ENCODE measurements at regions not wholly inside any gene's neighbourhood (a gene's known extent, or its start where the extent isn't known, plus 50 kb on each side); places are given as distances from the start of the nearest gene placed in this dataset.

GRCh38 chr2:215552144-215552580 is 116.3 kb upstream of the FN1 start:
- Histone ChIP-seq H4K8ac (ENCODE audit: extremely low read depth, insufficient read depth, low read length) (no peak overlapping the region), H3K27me3 (replicated peaks in 1 of 4; ENCODE audit: control insufficient read depth in 3 of 4, extremely low read depth in 1 of 4, insufficient read depth in 3 of 4, low read length in 3 of 4) (no peaks in the 10 kb centered on the region), H3K4me2 (ENCODE audit: insufficient read depth in 1 of 2, low read depth in 2 of 2, low read length in 2 of 2) (no peak overlapping the region), H3K18ac (ENCODE audit: extremely low read depth, low read length) (no peak overlapping the region), H3K4me3 (ENCODE audit: extremely low read depth in 1 of 4, insufficient read depth in 2 of 4, low read depth in 3 of 4, low read length in 4 of 4) (no peak overlapping the region), H3K36me3 (ENCODE audit: control insufficient read depth in 2 of 4, insufficient read depth in 4 of 4, low read length in 3 of 4) (no peaks in the 10 kb centered on the region), H3K27ac (ENCODE audit: low read depth, low read length) (no peak overlapping the region), H3K4ac (replicated peaks; ENCODE audit: insufficient read length, low read depth, low read length) (no peak overlapping the region), H3K79me1 (ENCODE audit: low read depth, low read length) (no peaks in the 10 kb centered on the region), H3K79me2 (ENCODE audit: control insufficient read depth in 1 of 2, insufficient read depth in 2 of 2, low read length in 2 of 2) (no peaks in the 10 kb centered on the region), H4K91ac (replicated peaks; ENCODE audit: insufficient read length, low read length) (no peak overlapping the region), H4K5ac (ENCODE audit: insufficient read length, low read depth, low read length) (no peak overlapping the region), H2BK5ac (ENCODE audit: low read depth, low read length) (no peak overlapping the region), H4K20me1 (replicated peaks in 1 of 2; ENCODE audit: control insufficient read depth in 1 of 2, insufficient read depth in 2 of 2, low read length in 2 of 2) (no peaks in the 10 kb centered on the region), H2BK120ac (replicated peaks; ENCODE audit: low read depth, low read length) (no peak overlapping the region), H2BK12ac (ENCODE audit: low read depth, low read length) (no peak overlapping the region), H3K4me1 (replicated peaks in 1 of 4; ENCODE audit: control insufficient read depth in 3 of 4, insufficient read depth in 4 of 4, low read length in 3 of 4) (peaks cover 0 to 3% (median 0%) of the 10 kb centered on the region in 4 experiments; a peak in 1 of 7 replicates), H3K23me2 (ENCODE audit: low read depth, low read length) (no peaks in the 10 kb centered on the region), H3K9ac (replicated peaks in 1 of 4; ENCODE audit: extremely low read depth in 1 of 4, low read depth in 3 of 4, low read length in 3 of 4) (no peak overlapping the region), H2BK20ac (ENCODE audit: low read length) (no peak overlapping the region), H3K23ac (ENCODE audit: insufficient read length) (no peak overlapping the region), H3K56ac (replicated peaks; ENCODE audit: insufficient read length, low read depth, low read length) (no peak overlapping the region), H3K14ac (ENCODE audit: insufficient read length) (no peak overlapping the region), H3K9me3 (ENCODE audit: insufficient read depth in 2 of 2, low read depth in 1 of 2, low read length in 1 of 2) (no peaks in the 10 kb centered on the region), H2BK15ac (ENCODE audit: low read length) (no peak overlapping the region), H2AFZ (ENCODE audit: low read length) (no peak overlapping the region), H2AK5ac (ENCODE audit: low read depth, low read length) (no peak overlapping the region)
- FAIRE-seq (no peak), DNase-seq (ENCODE audit: low read depth in 1 of 2, low spot score in 2 of 2) (no peak)
- TF ChIP-seq HDAC2 (IDR thresholded peaks at IDR 0.05; ENCODE audit: borderline replicate concordance in 1 of 2, low read depth in 2 of 2, low read length in 2 of 2) (no peak), POLR2AphosphoS5 (IDR thresholded peaks at IDR 0.05; ENCODE audit: low read depth, low read length) (no peak), PHF8 (conservative IDR thresholded peaks at IDR 0.05; ENCODE audit: low read depth, low read length) (no peak), JUN (IDR thresholded peaks at IDR 0.05; ENCODE audit: low read depth, low read length) (no peak), BCL11A (IDR thresholded peaks at IDR 0.05; ENCODE audit: low read depth in 2 of 2, low read length in 2 of 2) (no peak), USF2 (IDR thresholded peaks at IDR 0.05; ENCODE audit: low read length) (no peak), SP2 (IDR thresholded peaks at IDR 0.05; ENCODE audit: low read length) (no peak), NANOG (IDR thresholded peaks at IDR 0.05; ENCODE audit: insufficient read depth, low read depth, low read length, poor library complexity, severe bottlenecking) (no peak), JUND (IDR thresholded peaks at IDR 0.05; ENCODE audit: low read length) (no peak)
- CTCF ChIA-PET (ENCODE audit: partially characterized antibody), result no interaction called here
- POLR2A ChIA-PET (ENCODE audit: partially characterized antibody), result no interaction called here
- WGBS, 2 experiments (ENCODE audit: extremely low coverage in 1 of 2, insufficient coverage in 1 of 2, insufficient read length in 1 of 2, insufficient replicate concordance in 2 of 2, low coverage in 1 of 2, low lambda C conversion rate in 2 of 2, missing lambda C conversion rate in 1 of 2), result 85% methylated on average over 4 of the region's 4 CpGs; no CpG with 5 or more reads in 1 of the 2 experiments

Data from H1 (cell line).